GM21526 (cell line): ENCODE measurements at regions not wholly inside any gene's neighbourhood (a gene's known extent, or its start where the extent isn't known, plus 50 kb on each side); places are given as distances from the start of the nearest gene placed in this dataset.

Experiments used
- ATAC-seq: cut with Tn5 transposase; IDR thresholded peaks from one replicate; pipeline ENCODE4 v1.9.1; 2021; ENCODE audit warnings: moderate library complexity; ENCODE audit not compliant: unreplicated experiment, low FRiP score

DNA sequence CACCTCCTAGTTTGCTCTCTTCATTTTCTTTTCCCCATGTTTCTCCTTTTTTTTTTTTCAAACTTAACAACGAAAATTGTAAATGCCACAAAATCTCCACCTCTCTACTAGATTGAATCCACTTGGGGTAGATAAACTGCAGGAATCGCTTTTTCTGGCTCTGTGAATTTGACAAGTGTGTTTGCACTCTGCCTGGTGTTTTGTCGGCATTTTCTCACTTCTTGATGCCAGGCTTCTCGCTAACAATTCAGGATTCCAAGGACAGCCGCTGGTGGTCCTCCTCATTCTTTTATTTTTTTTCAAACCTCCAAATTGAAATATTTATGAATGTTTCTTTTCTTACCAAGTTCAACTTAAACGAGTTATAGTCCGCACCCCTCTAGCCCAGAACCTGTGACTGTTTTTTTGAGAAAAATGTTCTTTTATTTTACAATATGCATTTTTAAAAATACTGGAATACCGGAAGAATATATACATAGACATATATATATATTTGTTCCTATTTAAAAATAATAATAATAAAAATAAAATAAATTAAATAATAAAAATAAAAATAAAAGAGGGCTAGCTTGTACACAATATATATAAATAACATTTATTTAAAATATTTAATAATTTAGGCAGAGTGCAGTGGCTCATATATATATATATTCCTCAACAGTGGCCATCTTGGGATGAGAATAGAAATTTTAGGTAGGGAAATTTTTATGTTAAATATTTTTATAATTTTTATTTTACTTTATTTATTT lies 538.8 kb downstream of the TYW1 start:
- no peak for ATAC-seq

DNA sequence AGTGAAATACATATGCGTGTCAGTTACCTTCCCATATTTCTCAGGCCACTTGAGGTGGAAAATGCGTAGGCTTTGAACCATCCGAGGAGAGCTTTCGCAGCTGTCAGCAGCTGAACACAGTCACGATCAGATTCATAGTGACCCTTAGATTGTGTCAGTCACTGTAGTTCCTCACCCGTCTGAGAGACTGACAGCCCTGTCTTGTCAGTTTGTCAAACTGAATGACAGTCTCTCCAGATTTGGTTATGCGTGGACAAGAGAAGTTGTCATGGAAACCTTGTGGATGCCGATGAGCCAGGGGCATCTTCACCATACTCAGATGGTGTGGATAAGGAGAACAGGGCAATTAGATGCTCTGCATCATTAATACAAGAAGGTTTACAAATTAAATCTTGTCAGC lies 546.3 kb downstream of the TYW1 start:
- no peak for ATAC-seq

DNA sequence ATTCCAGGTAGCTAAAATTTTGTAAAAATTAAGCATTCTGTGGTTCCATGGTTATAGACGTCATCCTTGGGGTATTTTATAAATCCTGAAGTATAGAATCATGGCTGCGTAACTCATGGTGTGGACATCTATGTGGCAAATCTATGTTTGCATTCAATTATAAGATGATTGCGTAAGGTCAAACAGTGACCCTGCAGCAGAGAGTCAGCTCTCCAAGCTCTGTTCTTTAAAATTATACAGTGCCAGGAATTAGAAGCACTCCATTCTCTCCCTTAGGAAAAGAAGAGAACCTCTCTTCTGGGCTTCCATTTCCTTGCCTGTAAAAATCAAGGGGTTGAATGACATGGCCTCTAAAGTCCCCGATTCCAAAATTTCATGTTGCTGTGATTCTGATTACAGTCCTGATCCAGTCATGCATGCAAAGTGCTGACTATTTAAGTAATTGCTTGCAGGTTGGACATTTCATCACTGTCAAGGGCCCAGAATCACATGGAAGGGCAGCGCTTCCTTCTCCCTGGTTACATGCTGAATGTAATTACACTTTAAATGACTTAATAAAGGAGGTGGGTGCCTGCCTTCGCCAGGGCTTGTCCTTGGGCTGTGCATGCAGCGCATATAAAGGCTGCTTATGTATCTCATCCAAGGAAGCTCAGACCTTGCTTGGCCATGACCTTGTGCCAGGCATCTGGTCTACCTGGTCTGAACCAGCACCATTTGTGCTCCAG lies 550.7 kb downstream of the TYW1 start:
- no peak for ATAC-seq

DNA sequence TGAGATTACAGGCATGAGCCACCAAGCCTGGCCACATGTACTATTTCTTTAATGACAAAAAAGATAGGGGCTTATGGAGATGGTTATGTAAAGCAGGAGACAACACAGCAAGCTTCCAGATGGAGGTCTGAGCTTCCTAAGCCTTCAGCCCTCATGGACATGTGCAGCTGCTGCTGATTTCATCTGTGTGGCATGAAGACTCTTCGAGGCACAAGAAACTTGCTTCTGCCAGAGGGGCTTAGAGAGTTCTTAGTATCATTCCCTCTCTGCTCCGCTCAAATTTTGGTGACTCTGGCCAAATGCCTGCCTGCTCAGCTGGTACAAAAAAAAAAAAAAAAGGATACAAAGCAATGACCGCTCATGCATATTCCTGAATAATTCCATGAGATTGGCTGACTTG lies 552.5 kb downstream of the TYW1 start:
- ATAC-seq = no peak

DNA sequence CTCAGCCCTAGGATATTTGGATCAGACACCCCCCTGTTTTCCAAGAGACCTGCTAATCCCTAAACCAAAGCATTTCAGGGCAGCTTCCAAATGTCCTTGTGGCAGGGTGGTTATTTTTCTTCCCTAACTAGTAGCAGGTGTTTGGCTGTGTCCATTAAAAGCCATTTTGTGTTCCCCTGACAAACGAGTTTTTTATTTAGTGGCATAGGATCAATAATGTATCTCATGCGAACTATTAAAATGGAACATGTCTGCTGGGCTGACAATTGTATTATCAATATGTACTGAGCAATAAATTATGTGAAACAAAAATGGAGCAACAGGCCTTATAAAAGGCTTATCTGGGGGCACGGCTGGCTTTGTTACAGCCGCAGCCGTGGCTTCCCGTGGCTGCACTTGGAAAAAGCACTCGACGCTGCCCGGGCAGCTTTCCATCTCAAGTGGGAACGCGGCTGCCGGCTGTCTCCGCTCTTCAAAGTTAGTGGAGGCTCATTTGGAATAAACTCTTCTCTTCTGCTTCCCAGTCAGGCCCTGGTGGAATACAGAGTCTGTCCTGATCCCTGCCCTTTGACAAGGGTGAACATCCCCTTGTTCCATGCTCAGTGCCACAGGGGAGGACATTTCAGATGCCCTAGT lies 554.3 kb downstream of the TYW1 start:
- no peak for ATAC-seq

DNA sequence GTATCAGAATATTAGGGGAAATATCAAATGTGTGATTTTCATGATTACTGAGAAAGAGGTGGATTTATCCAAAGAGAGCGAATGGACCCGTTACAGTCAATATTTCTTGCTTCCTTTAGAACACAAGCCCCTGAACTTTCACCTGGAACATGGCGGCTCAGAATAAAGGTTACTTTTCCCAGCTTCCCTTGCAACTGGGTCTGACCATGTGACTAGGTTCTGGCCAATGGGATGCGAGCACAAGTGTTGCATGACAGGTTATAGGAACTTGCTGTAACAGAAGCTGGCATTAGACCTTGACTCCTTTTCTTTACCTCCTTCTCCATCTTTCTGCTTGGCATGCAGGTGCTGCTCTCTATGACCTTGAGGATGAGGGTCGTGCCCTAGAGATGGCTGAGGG lies 556.1 kb downstream of the TYW1 start:
- ATAC-seq = no peak

DNA sequence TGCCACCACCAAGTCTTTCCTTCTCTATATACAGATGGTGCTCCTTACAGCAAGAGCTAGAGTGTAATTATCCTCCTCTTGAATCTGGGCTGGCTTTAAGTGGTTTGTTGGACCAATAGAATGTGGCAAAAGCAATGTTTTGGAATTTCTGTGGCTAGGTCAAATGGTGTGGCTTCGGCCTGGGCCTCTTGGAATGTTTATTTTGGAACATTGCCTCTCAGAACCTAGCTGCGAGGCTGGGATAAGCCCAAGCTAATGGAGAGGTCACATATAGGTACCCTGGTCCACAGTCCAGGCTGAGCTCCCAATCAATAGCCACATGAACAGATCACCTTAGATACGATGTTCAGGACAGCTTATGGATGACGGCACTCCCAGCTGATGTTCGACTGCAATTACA lies 556.7 kb downstream of the TYW1 start:
- no peak for ATAC-seq

DNA sequence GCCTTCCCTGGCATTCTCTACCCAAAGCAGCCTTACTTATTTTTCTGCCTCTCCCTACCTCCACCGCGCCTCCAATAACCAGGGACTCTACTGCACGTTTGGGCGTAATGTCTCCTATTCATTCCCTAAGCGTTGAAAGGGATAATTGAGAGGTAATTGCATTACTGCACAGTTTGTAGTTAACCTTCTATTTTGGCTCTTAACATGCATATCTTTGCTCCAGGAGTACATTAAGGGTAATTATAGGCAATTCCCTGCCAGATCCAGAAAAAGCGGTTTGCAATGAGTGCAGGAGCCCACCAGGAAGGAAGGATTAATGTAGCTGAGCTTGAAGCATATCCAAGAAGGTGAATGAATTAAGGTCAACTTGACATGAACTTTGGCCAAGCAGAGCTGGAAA lies 558.4 kb downstream of the TYW1 start:
- ATAC-seq = no peak

DNA sequence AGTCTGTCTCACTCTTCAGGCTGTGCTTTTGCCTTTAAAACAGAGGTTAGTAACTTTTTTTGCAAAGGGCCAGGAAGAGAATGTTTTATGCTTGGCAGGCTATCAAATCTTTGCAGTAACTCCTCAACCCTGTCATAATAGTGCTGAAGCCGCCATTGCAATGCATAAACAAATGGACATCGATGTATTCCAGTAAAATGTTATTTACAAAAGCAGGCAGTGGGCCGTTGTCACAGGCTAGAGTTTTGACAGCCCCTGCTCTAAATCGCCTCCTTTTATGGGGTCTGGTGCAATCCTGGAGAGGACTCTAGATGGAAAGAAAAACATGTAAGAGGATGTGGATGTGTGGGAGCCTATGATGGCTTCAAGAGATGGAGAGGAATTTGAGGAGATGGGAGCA lies 568.3 kb downstream of the TYW1 start:
- no peak for ATAC-seq

DNA sequence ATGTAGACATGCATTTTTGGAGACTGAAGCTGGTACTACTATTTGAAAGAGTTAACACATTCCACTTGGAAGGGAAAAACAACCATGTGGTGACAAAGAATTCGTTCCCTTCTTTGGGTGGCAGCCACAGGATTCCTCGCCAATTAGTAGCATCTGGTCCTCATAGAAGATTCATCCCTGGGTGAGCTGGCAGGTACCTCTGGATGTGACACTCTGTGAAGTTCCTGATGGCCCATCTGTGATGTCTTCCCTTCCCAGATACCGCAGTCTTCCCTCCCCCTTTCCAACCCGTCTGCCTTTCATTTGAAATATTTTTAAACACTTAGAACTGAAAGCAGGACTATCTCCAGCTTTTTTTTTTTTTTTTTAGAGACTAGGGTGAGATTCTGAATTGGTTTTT lies 569.5 kb downstream of the TYW1 start:
- no peak for ATAC-seq

DNA sequence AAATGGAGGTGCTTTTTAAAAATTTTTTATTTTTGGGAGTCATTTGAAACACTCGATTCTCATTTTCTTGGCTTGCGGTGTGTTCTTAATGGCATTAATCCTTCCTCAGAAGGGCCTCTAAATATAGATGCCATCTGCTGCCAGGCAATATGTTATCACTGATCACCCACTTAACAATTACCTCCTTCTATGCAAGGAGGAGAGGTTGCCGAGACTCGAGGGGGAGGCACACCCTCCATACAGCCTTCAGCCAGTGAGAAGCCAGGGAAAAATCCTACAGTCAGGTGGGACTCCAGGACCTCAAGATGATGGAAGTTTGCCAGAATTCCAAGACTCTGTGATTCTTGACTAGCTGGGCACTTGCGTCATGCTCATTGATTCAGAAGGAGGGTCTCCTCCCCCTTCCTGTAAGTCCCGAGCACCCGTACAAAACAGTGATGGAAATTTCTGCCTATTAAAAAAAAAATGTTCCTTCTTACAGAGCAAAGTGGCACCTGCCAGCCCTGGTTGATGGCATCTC lies 574.5 kb downstream of the TYW1 start:
- ATAC-seq = no peak

DNA sequence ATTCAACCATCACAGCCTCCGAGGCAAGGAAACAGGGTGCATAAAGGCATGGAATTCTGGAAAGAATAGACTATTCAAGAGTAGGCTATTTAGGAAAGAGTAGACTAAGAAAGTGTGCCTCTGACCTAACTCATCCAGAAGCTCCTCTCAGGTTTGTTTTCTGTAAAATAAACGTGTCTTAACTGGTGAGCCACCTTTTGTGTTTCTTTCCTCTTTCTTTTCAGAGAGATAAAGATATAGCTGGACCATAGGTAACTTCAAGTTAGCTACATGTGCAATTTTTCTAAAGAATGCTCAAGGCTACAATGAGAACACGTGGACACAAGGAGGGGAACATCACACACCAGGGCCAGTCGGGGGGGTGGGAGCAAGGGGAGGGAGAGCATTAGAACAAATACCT lies 577.0 kb downstream of the TYW1 start:
- ATAC-seq = no peak

DNA sequence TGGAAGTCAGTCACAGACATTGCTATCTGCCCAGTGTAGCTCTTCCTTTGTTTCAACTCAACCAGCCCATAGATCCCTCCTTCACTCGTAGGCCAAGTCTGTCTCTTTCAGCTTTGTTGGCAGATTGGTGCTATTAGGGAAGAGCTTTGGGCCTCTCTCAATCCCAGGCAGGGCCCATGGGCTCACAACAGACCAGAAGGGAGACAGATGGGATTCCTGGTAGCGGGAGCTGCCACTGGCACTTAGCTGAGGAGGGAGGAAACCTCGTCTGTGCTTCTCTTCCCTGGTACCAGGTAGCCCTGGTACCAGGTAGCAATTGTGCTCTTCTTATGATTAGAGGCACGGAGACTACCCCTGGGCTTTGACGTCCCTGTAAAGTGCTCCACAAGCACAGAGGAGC lies 592.0 kb downstream of the TYW1 start:
- no peak for ATAC-seq

DNA sequence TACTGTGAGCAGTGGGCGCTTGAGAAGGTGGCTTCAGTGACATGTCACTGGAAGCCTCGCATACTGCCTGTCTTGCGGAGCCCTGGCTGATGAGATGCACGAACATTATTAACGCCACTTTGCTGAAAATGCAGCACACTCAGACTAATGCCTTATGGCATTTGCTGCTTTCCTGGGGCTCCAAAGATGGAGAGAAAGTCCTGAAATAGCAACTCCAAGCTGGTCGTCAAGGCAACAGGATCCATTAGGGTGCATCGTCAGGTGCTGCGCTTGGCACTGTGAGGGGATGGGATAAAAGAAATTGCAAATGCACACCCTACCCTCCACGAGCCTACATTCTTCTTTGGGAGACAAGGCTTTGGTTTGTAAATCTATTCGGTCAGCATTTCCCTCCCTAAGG lies 592.5 kb downstream of the TYW1 start:
- no peak for ATAC-seq

DNA sequence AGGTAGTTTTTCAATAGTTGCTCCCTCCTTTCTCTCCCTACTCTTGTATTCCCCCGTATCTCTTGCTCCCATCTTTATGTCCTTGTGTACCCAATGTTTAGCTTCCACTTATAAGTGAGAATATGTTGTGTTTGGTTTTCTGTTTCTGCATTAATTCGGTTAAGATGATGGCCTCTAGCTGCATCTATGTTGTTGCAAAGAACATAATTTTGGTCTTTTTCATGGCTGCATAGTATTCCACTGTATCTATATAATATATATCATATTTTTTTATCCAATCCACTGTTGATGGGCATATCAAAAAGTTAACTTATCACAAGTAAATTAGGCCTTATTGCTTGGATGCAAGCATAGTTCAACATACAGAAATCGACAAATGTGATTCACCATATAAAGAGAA lies 594.0 kb downstream of the TYW1 start:
- no peak for ATAC-seq

DNA sequence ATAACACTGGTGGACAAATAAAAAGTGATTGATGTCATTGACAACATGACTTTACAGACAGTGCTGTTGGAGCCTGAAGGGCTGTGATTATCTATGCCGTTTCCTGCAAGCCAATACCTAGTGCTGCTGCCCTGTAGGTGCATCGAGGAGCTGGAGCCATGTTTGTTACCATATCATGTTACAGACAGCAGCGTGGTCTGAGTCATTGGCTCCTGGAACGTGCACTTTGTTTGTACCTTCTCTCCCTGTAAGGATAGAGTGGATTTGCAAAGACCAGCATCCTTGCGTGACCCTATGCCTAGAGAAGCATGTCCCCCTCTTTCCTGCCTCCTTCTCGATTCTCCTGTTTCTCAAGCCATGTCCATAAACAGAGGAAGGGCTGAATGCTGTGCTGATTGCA lies 597.2 kb downstream of the TYW1 start:
- no peak for ATAC-seq

DNA sequence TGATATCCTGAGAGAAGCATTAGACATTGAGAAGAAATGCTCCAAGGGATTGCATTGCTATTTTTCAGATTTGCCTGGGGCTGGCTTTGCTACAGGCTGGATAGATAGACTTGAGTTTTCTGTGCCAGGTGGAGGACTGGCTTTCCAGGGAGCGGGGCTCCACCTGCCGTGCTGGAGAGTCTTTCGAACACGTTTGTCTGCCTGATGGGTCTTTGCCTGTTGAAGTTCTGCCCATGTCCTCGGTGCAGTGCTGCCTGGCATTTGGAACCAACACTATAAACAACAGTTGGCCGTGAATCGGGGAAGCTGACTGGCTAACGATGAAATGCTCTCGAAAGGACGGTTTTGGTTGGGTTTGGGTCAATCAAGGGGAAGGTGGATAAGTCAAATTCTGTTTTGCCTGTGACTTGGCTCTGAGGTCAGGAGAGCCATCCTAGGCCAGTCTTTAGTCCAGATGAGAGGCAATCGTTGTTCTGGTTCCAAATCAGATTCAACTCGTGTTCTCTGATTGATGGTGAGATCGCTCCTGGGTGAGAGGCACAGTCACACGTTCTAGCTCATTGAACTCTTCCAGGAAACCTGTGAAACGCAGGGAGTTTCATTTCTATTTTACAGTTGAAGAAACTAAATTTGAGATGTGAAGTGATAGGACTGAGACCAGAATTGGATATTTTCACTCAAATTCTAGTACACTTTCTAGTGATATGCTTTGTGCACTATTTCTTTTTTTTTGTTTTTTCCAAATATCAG lies 599.0 kb downstream of the TYW1 start:
- no peak for ATAC-seq

DNA sequence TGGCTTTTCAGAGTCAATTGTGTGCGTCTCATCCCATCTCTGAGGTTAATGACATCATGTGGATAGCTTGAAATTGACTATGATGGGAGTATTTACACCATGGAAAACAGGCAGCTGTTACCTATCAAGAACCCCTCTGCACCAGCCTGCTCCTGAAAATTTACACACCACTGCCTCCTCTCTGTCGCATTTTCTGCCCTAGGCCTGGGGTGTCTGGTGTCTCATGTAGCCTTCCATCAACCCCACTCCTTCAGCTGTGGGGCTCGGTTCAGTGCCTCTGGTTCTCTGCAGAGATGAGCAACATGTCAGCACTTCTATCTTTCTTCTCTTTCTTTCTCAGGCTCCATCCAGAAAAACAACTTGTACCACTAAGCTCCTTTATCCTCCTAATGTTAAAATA lies 600.5 kb downstream of the TYW1 start:
- no peak for ATAC-seq

DNA sequence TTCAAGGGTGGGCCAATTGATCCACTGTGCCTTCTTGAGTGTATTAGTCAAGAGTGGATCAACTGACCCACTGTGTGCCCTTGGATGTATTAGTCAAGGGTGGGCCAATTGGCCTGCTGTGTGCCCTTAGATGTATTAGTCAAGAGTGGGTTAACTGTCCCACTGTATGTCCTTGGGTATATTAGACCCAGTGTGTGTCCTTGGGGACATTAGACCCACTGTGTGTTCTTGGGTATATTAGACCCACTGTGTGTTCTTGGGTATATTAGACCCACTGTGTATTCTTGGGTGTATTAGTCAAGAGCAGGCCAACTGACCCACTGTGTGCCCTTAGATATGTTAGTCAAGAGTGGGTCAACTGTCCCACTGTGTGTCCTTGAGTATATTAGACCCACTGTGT lies 601.8 kb downstream of the TYW1 start:
- ATAC-seq = no peak

DNA sequence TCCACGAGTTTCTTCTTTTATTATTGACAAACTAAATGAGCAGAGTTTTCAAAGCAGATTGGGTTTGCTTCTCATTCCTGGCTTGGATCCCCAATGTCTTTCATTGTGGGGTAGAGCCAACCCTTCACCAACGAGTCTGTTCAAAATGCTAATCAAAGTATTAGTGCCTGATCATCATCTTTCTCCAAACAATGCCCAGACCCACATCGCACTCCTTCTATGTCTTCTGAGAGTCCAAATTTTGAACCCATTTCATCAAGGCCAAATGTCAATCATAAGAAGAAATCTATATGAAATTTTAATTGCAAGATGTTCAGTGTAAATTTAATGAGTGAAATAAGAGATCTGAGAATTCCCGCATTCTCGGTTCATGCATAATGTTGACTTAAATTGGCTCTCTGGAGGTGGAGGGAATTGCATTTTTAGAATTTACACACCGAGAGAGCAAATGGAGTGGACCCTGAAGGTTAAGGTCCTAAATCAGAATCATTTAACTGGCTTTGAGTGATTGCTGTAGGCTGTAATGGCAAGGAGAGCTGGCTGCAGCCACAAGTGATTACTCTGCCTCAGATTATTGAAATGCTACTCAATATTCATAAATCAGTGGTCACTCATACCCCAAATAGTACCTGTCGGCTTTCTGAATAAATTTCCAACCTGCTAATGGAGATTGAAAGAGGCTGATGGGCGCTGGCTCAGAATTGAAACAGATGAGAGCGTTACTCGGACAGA lies 602.9 kb downstream of the TYW1 start:
- ATAC-seq = no peak
